AG10803 (cell line): ENCODE measurements at regions not wholly inside any gene's neighbourhood (a gene's known extent, or its start where the extent isn't known, plus 50 kb on each side); places are given as distances from the start of the nearest gene placed in this dataset.

ENCODE experiments used
- DNase-seq: peaks from one replicate; pipeline ENCODE4 v3.0.0; 2010; ENCODE audit warnings: low read depth
- H3K4me3 ChIP-seq: 2 replicates; pipeline ENCODE4 v1.5.1; 2011; ENCODE audit warnings: mild to moderate bottlenecking, low read length, control low read depth
- TF ChIP-seq, protein P1 (sequence below): conservative IDR thresholded peaks from 2 replicates; pipeline ENCODE4 v1.5.1; 2011; ENCODE audit warnings: mild to moderate bottlenecking, low read length, control low read depth, inconsistent platforms

DNA sequence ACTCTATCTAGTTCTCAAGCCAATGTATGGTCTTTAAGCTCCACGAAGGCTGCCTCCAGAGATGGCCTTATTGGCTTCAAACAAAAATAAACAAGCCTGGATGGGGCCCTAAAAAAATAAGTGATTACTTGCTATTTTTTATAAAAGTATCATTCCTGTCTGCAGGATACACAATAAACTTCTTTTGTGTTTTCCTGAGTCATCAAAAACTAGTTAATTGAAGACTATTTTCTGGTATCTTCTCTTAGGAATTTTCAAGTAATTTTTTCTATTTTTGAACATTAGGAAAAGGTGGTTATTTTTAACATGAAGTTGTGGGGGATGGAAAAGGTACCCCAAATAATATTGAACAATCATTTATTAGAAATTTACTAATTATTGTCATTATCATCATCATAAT is 213.1 kb upstream of the DYNLRB2 start:
- no peak for DNase-seq
- TF ChIP-seq, protein P1, sequence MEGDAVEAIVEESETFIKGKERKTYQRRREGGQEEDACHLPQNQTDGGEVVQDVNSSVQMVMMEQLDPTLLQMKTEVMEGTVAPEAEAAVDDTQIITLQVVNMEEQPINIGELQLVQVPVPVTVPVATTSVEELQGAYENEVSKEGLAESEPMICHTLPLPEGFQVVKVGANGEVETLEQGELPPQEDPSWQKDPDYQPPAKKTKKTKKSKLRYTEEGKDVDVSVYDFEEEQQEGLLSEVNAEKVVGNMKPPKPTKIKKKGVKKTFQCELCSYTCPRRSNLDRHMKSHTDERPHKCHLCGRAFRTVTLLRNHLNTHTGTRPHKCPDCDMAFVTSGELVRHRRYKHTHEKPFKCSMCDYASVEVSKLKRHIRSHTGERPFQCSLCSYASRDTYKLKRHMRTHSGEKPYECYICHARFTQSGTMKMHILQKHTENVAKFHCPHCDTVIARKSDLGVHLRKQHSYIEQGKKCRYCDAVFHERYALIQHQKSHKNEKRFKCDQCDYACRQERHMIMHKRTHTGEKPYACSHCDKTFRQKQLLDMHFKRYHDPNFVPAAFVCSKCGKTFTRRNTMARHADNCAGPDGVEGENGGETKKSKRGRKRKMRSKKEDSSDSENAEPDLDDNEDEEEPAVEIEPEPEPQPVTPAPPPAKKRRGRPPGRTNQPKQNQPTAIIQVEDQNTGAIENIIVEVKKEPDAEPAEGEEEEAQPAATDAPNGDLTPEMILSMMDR = no peak
- no peak overlapping the region for H3K4me3 ChIP-seq

DNA sequence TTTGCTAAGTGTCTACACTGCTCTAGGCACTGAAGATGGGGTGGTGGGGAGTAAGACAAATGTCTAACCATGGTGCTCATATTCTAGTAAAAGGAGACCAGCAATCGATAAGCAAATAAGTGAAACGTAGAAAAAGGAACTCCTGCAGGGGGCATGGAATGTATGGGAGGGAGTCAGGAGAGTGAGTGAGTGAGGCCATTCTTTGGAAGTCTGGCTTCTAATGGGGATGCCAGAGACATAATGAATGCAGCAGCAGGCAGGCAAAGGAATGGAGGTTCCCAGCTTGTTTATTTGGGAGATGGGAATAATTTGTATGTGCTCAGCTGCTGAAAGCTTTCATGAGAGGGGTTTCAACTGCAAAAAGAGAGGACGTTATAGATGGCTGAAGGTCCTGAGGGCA is 216.4 kb upstream of the DYNLRB2 start:
- TF ChIP-seq, protein P1 = no peak
- DNase-seq = no peak
- H3K4me3 ChIP-seq = no peak overlapping the region

DNA sequence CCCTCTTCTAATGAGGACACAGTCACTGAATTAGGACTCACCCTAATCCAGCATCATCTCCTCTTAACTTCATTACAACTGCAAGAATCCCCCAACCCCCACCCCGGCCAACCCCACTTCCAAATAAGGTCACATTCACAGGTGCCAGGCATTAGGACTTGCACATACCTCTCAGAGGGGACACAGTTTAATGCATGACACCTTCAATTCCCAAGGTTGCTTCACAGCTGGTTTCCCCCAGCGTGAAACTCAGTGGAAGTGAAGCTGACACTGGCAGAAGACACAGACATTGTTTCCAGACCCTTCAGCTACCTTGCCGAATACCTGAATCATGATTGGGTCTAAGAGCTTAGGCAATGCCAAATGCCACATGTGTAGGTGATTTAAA is 217.0 kb upstream of the DYNLRB2 start:
- TF ChIP-seq, protein P1 = no peak
- DNase-seq = no peak
- no peak overlapping the region for H3K4me3 ChIP-seq

DNA sequence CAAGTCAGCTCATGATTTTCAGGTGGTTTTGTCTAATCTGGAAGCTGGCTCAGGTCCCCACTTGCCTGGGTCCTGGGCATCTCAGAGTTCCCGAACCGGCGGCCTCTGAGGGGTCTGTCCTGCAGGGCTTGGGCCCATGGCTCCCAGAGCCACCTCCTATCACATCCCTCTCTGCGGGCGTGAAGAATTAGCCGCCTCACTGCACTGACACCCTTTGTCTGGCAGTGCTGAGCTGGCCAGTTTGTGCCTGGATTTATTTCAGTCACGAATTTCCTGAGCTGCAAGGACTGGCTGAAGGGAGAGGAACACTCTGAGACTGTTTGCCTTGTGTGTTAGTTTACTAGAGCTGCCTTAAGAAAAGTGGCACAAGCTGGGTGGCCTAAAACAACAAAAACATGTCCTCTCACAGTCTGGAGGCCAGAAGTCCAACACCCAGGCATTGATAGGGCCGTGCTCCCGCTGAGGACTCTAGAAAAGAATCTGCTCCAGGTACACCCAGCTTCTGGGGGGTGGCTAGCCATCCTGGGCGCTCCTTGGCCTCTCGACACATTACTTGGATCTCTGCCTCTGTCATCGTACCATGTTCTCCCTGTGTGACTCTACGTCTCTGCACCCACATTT is 217.5 kb upstream of the DYNLRB2 start:
- TF ChIP-seq, protein P1 = no peak
- no peak for DNase-seq
- H3K4me3 ChIP-seq = no peak overlapping the region

DNA sequence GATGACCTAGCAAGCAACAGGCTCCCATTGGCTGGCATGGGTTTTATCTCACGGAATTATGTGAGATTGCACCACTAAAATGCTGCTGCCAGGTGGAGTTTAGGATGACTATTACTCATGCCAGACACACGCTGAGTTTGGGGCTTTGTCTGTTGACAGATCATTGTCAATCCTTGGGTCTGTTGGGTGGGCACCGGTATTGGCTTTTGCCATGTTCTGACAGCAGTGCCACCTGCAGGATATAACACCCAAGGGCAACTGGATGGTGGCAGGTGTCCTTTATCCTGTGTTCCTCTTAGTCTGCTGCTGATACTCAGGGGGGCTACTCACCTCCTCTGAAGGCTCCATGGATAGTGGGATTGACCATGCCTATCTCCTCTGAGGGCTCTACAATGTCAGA is 221.6 kb upstream of the DYNLRB2 start:
- no peak overlapping the region for H3K4me3 ChIP-seq
- no peak for DNase-seq
- TF ChIP-seq, protein P1 = peak; percentile 34; the same call in 1 of the 2 replicates

DNA sequence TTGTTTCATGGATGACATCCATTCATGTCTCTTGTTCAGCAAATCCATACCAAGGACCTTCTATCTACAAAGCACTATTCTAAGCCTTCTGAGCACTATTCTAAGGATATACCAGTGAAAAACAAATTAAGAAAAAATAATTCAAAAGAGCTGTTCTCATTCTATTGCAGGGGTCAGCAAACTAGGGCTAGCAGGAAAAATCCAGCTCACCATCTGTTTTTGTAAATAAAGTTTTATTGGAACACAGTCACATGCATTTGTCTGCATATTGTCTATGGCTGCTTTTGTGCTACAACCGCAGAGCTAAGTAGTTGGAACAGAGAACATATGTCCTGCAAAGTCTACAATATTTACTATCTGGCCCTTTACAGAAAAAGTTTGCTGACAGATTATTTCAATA is 222.7 kb upstream of the DYNLRB2 start:
- no peak for DNase-seq
- TF ChIP-seq, protein P1 = no peak
- no peak overlapping the region for H3K4me3 ChIP-seq

DNA sequence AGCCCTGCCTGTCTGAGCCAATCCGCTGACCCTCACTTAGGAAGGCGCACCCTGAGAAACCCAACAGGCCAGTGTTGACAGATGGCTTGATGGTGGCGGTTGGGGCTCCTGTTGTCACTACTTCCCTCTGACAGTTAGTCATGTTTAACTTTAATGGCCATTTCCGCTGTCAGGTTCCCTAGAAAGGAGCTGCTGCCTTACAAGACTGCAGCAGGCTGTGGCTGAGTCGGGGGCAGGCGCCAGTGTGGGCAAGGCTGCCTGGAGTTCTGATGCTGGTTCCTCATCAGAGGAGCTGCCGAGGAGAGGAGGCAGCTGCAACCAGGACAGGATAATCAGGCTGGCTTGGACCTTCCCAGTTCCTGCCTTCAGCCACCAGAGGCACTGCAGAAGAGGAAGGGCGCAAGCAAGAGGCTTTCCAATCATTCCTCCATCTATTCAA is 223.2 kb upstream of the DYNLRB2 start:
- no peak for DNase-seq

More for the DNA sequence above, 223.2 kb upstream of the DYNLRB2 start:
- TF ChIP-seq, protein P1 = peak; percentile 33
- H3K4me3 ChIP-seq = no peak overlapping the region
